HG02763 (cell line): ENCODE measurements at regions not wholly inside any gene's neighbourhood (a gene's known extent, or its start where the extent isn't known, plus 50 kb on each side); places are given as distances from the start of the nearest gene placed in this dataset.
"Not testable (repeated sequence)": the region's sequence is repeated elsewhere in the genome, so short reads cannot be mapped to it uniquely, and the experiment has no call there.

ENCODE experiments used
- ATAC-seq: cut with Tn5 transposase; IDR thresholded peaks from one replicate; pipeline ENCODE4 v1.9.1; 2021; ENCODE audit warnings: mild to moderate bottlenecking, moderate library complexity; ENCODE audit not compliant: unreplicated experiment

DNA sequence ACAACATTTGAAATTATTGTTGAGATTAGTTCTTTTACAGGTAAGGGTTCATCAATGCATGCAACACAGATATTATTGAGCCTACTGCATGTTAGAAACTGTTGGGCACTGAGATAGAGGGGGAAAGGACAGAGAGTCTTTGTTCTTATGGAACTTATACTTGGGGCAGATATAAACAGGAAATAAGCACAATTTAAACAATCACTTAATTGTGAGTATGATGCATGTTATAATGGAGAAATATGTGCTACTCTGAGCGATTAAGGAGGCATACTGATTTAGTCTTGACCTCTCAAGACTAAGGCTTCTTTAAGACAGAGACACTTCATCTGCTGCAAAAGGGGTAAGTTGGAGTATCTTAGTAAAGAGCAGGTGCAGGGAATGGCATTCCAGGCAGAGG is 593.3 kb downstream of the CCSER2 start:
- no peak for ATAC-seq

DNA sequence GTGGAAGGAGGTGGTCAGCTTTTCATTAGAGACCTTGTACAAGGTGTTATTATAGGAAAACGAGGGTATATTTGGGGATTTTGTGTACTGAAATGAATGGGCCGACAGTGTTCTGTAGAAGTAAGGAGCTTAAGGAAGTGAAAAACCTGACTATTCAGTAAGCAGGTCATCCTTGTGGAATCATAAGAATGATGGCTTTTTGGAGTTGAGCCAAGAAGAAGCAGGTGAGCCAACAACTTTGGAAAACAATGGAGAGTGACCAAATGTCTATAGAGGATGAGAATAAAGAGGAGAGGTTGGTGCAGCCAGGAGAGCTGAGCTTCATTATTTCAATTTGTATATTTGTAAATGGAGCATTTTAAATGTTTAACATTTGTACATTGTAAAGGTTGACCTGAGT is 595.7 kb downstream of the CCSER2 start:
- no peak for ATAC-seq

DNA sequence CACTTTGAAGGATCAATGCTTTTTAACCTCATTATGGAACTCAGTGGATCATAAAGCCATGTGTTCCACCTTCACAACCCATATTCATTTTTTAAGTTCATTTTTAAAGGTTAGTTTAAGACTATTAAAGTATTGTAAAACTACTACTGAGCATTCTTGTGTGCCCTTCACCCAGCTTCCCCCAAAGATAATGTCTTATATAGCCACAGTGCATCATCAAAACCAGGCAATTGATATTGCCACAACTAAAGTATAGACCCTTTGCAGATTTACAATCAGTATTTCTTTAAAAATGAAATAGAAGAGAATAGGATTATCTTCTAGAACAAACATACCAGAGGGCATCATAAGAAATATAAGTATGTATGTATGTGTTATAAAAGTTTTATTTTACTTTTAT is 597.1 kb downstream of the CCSER2 start:
- ATAC-seq = no peak

DNA sequence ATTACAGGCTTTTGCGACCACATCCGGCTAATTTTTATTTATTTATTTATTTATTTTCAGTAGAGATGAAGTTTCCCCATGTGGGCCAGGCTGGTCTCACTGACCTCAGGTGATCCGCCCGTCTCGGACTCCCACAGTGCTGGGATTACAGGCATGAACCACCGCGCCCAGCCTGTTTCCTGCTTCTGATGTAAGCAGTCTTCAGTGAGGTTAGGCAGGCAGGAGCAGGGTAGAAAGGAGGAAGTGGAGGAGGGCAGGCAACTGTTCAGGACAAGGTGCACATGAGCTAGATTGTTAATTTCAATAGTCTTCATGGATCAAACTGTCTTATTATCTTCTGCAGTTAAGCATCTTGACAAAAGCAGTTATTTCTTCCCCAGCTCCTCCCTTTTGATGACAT is 605.0 kb downstream of the CCSER2 start:
- ATAC-seq = no peak

DNA sequence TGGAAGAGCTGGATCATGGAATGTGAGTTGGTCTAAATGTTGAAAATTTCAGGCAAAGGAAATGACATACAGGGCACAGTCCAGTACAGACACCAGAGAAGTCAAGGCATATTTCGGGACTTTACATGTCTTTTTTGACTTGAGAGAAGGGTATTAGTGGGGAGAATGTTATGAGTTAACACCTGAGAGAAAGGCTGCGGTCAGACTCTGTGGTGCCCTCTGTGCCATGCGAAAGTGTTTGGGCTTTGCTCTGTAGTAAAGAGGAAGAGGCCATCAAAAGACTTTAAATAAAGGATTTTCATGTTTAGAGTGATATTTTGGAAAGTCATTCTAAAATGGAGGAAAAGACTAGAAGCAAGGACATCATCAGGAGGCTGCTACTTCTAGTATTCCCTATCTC is 607.4 kb downstream of the CCSER2 start:
- ATAC-seq = no peak

DNA sequence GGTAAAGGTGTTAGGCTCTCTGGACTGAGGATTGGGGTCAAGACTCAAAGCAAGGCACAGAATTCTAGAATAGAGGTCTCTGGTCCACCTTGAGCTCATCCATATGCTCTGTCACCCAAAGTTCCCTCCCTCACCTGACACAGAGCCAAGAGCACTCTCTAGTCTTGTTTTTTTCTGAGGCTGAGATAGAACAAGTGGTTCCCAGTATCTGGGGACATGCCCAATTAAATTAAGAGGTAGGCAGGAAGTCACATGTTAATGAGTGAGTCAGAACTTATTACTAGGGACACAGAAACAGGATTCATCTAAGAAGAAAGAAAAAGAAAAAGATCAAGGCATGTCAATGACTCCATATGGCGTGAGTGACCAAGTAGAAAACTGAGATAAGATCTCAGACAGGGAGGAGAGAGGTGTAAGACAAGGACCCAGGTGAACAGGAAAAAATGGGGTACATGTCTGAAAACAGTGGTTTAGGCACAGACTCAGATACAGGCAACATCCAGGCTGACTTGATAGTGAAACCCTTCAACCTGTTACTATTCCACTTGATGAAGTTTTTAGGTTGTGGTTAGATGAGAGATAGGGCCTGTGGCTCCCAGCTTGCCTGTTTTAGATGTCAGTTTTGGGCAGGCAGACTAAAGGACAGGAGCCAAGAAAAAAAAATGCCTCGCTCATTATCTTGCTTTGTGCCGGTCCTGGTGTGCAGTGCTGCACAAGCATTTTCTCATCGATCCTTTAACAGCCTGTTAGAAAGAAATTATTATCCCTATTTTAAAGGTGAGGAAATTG is 609.9 kb downstream of the CCSER2 start:
- no peak for ATAC-seq

DNA sequence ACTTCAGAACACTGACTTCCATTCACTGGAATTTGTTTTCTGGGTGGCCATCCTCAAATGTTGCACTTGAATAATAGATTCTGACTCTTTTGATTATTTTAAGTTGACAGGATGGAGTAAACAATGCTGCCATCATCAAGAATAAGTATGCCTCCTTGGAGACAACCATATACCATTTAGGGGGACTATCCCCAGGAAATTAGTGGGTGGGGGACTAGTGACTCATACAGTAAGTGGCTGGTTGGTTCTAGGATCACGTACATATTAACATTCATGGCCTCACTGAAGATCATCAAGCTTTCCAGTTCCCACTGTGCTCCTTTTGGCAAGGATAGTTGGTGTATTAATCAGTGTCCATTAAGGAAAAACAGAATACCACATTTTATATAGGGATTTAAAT is 615.2 kb downstream of the CCSER2 start:
- ATAC-seq = no peak

DNA sequence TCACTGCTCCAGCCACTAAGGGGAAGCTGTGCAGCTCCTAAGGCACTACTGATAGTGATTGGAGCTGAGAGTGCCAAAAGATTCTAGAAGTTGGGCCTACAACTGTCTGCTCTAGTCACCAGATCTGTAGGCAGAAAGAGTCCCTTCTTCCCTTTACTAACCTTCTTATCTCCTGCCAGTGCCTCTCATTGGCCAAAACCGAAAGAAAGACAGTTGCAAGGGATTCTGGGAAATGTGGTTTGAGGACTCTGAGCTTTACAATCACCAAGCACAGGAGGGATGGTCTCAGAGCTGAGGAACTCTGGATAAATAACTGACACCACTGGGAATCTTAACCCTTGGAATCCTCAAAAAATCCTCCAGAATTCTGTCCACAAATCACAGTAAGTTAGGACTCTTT is 615.8 kb downstream of the CCSER2 start:
- no peak for ATAC-seq

DNA sequence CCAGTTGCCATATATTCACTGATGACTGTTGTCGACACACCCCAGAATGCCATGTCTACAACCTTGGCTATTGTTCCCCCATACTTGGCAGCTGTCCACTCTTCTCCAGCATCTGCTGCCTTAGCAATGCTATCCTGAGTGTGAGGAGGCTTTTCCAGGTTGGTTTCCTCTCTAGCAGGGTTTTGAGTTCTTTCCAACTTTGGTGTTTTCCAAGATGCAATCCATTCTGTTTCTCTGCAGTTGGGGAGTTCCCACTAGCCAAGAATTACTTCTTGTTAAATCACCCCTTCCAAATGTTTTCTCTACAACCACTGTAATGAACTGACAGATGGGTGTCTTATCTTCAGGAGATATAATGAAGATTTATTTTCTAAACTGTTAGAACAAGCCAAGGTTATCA is 617.4 kb downstream of the CCSER2 start:
- ATAC-seq = no peak

DNA sequence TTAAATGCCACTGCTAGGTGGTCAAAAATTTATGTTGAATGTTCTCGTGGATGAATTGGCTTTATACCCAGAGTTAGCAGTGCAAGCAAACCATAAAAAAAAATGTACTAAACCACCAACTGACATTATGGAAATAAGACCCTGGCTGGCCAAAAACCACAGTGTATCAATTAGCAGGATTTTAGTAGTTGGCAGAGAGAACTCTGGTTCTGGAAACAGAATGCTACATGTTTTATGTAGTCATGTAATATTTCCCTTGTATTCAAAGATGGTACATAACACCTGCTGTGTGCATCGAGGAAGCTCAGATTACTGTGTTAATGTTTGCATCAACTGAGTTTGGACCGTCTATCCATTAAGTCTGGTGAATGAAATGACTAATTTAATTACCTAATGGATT is 618.5 kb downstream of the CCSER2 start:
- no peak for ATAC-seq

DNA sequence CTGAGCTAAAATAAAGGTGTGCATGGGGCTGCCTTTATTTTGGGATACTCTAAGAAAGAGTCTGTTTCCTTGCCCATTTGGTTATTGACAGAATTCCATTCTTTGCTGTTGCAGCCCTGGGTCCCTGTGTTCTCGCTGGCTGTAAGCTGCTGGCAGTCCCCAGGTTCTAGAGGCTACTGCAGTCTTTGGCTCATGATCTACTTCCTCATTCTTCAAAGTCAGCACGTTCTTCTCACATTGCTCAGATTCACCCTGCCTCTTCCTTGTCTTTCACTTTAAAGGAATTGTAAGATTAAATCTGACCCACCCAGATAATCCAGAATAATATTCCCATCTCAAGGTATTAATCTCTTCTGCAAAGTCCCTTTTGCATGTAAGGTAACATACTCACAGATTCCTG is 620.3 kb downstream of the CCSER2 start:
- ATAC-seq = no peak

DNA sequence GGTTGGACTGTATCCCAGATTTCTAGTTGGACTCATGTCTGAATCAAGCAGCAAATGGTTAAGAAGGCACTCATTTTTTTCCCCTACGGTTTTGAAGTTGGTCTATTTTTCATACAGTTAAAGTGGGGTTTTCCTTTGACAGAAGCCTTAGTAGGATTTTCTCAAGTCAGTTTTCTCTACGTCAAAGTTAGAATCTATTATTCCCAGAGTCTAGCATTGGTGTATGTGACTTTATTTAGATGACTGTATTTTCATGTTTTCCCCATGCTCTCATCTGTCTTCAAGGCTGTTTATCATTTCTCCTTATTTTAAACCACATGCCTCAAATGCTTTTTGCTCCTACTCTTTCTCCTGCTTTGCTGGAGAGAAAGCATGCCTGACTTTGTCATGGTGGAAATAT is 623.2 kb downstream of the CCSER2 start:
- ATAC-seq = no peak

DNA sequence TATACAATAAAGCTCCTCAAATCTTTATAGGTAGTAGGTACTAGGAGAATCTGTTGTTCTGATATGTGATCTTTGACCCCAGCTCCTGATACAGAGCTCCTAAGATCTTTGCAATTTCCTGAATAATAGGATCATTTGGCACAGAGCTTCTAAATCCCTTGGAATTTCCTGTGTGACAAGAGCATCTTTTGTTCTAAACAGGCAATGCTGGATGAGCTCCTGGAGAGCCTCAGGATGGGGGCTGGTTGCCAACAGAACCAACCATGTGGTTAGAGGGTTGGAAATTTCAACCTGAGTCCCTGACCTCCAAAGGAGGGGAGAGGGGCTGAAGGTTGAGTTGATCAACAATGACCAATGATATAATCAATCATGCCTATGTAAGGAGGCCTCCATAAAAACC is 629.0 kb downstream of the CCSER2 start:
- ATAC-seq = no peak

DNA sequence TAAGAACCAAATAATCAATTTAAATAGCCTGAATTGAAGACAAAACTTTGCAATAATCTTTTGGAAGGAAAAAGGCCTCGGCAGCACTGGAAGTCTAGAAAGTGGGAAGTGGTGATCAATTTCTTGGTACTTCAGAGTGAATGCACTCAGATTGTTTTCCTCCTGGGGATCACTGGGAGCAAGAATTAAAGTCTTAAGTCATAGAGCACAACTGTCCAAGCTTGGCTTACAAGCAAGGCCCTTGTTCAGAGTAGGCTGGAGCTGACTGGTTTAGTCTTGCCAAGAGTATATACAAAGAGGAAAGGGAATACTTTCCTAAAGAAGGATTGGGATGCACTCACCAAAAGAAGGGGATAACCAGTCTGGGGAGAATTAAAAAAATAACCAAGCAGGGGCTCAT is 637.1 kb downstream of the CCSER2 start:
- ATAC-seq = no peak

DNA sequence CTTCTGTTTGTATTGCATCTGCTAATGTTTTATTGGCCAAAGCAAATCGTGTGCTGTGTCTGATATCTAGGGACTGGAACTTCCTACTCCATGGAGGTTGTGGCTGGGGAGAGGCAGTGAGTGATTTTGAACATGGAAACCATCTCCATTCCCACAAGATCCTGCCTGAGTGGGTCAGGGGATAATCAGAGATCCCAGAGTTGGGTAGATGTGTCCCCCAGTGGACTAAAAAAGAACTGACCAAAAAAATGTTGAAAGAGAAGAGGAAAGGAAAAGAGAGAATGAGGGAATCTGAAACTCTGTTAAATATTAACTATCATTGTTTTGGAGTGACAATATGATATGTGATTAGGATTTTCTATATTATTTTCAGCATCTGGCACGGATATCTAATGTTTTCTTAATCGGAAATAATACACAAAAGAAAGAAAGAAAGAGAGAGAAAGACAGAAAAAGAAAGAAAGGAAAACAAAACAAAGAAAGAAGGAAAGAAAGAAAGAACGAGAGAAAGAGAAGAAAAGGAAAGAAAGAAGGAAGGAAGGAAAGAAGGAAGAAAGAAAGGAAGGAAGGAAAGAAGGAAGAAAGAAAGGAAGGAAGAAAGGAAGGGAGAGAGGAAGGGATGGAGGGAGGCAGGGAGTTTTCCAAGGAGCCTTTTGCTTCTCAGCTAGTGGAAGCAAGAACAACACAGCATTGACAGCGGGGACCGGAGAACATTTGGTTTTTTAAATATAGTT is 638.5 kb downstream of the CCSER2 start:
- no peak for ATAC-seq

DNA sequence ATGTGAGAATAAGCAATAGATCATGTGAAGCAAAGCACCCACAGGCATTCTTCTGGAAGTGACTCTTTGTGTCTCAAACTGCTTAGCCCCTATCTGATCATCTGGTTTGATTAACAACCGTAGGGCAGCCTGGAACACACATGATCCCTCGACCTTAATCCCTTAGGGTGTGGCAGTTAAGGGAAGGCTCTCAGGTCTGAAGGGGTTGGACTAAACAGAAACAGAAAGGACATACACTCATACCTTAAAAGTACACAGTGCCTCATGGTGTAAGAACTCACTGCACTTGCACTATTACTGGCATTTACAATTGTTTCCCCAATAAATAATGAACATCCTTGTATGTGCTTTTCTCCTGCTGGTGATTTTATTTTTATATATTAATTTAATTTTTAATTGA is 640.9 kb downstream of the CCSER2 start:
- ATAC-seq = not testable (repeated sequence)

DNA sequence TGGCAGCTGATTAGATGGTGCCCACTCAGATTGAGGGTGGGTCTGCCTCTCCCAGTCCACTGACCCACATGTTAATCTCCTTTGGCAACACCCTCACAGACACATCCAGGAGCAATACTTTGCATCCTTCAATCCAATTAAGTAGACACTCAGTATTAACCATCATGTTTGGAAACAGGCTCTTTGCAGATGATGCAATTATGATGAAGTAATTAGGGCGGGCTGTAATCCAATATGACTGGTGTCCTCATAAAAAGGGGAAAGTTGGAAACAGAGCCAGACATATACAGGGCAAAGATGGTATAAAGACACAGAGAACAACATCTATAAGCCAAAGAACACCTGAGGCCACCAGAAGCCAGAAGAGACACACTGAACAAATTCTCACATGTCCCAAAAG is 658.6 kb downstream of the CCSER2 start:
- ATAC-seq = no peak

DNA sequence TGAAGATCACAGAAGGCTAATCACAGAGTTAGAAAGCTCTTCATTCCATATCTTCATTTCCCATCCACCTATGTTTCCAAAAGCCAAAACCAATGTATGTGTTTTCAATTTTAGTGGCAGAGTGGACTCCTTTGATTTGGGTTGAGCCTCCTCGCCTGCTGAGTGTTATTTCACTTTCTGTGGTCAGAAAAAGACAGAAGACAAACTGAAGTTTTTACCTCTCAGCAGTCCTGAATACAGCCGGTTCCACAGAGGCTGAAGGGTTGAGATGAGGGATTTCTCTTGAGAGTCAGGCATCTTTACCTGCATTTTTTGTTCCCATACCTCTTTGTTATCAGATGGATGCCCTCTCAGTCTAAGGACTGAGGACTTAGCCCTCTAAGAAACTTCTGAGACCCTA is 659.6 kb downstream of the CCSER2 start:
- ATAC-seq = no peak

DNA sequence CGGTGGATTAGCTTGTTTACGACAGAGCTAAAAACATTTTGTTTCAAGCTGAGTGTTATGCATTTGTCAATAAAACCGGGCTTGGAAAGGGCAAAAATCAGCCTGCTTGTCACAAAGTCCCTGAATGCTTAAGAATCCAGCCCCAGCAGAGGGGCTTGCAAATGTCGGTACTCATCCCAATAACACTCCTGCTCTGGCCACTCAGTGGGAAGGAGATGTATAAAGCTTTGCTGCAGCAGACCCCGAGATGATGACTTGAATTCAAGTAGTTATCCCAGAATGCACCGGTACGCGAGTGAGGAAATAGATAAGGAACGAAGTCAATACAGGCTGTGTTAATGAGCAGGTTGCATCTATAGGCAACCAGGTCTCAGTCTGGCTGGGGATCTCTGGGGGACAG is 662.3 kb downstream of the CCSER2 start:
- no peak for ATAC-seq

DNA sequence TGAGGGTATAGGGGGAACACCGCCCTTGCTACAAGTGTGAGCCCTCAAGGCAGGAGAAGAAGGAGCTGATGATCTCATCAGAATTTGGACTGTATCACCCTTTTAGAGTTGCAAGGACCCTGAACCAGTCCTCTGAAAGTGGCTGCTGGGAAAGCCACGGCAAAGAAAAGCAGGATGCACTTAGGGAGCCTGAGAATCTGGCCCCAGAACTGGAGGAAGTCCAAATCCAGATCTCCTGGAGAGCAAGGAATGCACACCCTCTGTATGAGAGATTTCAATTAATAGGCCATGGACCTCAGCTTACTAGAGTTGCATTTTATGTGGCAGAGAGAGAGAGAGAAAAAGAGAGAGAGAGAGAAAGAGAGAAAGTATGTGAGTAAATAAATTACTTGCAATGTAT is 662.9 kb downstream of the CCSER2 start:
- no peak for ATAC-seq

DNA sequence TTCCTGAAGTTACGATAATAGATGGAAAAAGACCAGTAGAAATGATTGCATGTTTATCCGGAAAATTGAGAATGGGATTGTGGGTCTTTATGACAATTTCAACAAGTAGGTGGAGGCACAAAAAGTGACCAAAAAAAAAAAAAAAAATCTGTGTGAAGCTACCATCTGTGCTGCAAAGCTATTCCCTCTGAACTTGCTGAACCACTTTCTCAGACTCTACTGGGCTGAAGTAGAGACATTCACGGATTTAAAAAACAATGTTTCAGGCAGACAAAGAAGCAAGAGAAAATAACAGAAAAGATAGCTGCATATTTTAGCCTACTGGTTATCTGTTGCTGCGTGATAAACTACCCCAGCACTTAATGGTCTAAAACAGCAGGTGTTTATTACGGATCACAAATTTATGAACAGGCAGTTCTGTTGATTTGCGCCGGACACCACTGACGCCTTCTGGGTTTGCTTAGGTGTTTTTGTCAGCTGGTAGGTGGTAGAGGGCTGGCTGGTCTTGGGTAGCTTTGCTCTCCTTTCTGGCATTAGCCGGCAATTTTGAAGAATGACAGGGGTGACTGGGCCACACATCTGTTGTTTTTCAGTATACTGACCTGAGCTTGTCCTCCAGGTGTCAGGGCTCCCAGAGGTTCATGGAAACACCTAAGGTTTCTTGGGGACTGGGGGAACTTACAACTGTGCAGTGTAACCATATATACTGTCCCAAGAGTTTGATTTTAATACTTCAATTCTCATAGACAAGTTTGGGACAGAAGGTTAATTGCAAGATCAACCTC is 665.1 kb downstream of the CCSER2 start:
- no peak for ATAC-seq

DNA sequence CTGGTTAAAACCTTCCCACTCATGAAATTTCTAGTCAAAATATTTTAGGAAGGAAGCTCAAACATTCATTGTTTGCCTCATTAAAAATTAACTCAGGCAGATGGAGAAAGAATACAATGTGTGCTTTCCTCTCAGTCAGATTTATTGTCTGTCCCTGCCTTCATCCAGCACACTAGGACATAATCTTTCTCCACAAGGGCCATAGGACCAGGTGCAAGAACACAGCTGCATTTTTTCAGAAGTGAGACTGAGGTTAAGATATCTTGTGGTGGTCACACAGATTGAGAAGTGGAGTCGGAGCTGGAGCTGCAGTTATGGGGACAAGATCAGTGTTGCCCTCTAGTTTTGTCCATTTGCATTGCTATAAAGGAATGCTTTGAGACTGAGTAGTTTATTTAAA is 666.3 kb downstream of the CCSER2 start:
- ATAC-seq = no peak
